Urinary bladder (tissue), 3 donors: ENCODE measurements at regions not wholly inside any gene's neighbourhood (a gene's known extent, or its start where the extent isn't known, plus 50 kb on each side); places are given as distances from the start of the nearest gene placed in this dataset.

Experiments
- DNase-seq: peaks from one replicate; pipeline ENCODE4 v3.0.0-alpha.2; 2015; ENCODE audit errors: extremely low spot score
- H3K27ac ChIP-seq: one replicate; pipeline ENCODE4 v1.5.1; 2013; ENCODE audit warnings: low read depth, mild to moderate bottlenecking, moderate library complexity
- H3K36me3 ChIP-seq: one replicate; pipeline ENCODE4 v1.6.1; 2013; ENCODE audit warnings: mild to moderate bottlenecking, moderate library complexity; ENCODE audit not compliant: insufficient read depth
- H3K4me1 ChIP-seq: one replicate; pipeline ENCODE4 v1.6.1; 2013; ENCODE audit warnings: mild to moderate bottlenecking, moderate library complexity; ENCODE audit not compliant: insufficient read depth
- H3K4me3 ChIP-seq: one replicate; pipeline ENCODE4 v1.5.1; 2013; ENCODE audit warnings: low read depth, low read length
- WGBS: extraction: QIAGEN DNeasy Blood & Tissue Kit; methylation state at CpG from one replicate; pipeline ENCODE4 v1.1.7; 2013; 5-methylcytosine and 5-hydroxymethylcytosine counted together
- donor health status: healthy with polysubstance abuse.
- donor health status: healthy.

- Histone ChIP-seq H3K4me1 (no peaks in the 10 kb centered on the region), H3K36me3 (no peaks in the 10 kb centered on the region), H3K4me3 (no peak overlapping the region), H3K27ac (no peak overlapping the region)
- peak; percentile 46 for DNase-seq
- WGBS: 49% methylated on average over 14 of the region's 14 CpGs
These were observed 54.7 kb upstream of the ZNF423 start for GRCh38 chr16:49910541-49911071.

DNA sequence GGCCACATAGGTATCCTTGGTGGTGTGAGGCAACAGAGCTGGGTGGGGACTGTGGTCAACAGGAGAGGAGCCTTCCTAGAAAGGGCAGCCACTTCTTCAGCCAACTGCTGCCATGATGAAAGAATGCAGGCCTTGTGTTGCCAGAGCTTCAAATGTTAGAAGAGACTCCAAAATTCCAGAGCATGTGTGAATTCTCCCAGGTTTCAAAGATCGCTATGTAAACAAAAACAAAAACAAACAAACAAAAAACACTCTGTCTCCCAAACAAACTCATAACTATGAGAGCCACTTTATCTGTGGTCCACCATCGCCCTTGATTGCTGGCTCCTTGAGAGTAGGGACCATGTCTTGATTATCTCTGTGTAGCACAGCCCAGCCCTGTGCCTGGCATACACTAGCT, 55.5 kb upstream of the ZNF423 start:
- Histone ChIP-seq H3K36me3 (no peaks in the 10 kb centered on the region), H3K4me1 (no peaks in the 10 kb centered on the region), H3K4me3 (no peak overlapping the region), H3K27ac (no peak overlapping the region)
- DNase-seq: no peak
- WGBS: 94% methylated on average over 2 of the region's 2 CpGs

DNA sequence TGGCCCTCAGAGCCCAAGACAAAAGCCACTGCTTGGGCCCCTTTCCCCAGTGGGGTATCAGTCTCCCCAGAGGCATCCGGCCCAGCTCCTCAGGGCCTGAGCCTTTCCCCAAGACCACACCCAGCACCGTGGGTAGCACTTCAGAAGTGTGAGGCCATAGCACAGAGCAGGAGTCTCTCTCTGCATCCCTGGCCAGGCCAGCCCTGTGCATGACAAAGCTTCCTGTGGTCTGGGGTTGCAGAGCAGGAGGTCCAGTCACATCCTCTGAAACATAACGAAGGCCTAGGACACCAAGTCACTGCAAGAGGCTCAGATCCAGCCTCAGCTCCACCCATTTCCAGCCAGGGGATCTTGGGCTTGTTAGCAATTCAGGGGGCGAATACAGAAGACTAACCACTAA, 56.8 kb upstream of the ZNF423 start:
- H3K4me1 ChIP-seq: no peaks in the 10 kb centered on the region
- no peaks in the 10 kb centered on the region for H3K36me3 ChIP-seq
- no peak overlapping the region for H3K27ac ChIP-seq
- no peak for DNase-seq
- H3K4me3 ChIP-seq: no peak overlapping the region
- 89% methylated on average over 4 of the region's 4 CpGs for WGBS

DNA sequence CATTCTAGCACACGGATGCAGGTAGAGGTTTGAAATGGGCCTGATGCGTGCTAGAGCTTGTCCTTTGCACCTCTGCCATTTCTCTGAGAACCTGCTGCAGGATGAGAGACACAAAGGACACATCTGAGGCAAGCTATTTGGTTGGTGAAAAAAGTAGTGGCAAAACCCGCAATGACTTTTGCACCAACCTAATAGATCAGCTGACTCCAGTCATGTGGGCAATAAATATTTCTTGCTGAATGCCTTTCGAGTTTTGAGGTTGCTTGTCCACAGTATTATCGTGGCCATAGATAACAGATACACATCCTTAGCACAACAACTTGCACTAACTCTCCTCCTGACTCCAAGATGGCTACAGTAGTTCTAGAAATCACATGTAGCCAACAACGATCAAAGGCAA, 57.8 kb upstream of the ZNF423 start:
- H3K27ac ChIP-seq: no peak overlapping the region
- no peak overlapping the region for H3K4me3 ChIP-seq
- H3K36me3 ChIP-seq: no peaks in the 10 kb centered on the region
- WGBS: 87% methylated on average over 6 of the region's 6 CpGs
- DNase-seq: no peak
- no peaks in the 10 kb centered on the region for H3K4me1 ChIP-seq

DNA sequence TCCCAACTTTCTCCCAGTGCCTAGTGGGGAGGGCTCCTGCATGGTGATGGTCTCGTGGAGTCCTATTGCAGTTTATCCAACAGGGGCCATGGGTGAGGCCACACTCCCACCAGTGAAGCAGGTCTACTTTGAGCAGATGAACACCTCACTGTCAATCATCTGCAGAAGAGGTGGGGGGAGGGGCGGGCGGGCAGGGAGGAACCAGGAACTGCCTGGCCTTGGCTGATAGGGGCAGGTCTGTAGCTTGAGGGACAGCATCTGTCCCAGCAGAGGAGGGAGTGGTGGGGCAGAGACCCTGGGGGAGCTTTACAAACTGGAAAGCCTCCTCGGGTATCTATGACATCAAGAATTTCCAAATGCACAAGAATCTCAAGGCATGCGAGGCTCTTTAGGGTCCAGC, 58.7 kb upstream of the ZNF423 start:
- no peaks in the 10 kb centered on the region for H3K4me1 ChIP-seq
- WGBS: 74% methylated on average over 5 of the region's 5 CpGs
- H3K27ac ChIP-seq: no peak overlapping the region
- no peak for DNase-seq
- H3K4me3 ChIP-seq: no peak overlapping the region
- no peaks in the 10 kb centered on the region for H3K36me3 ChIP-seq

DNA sequence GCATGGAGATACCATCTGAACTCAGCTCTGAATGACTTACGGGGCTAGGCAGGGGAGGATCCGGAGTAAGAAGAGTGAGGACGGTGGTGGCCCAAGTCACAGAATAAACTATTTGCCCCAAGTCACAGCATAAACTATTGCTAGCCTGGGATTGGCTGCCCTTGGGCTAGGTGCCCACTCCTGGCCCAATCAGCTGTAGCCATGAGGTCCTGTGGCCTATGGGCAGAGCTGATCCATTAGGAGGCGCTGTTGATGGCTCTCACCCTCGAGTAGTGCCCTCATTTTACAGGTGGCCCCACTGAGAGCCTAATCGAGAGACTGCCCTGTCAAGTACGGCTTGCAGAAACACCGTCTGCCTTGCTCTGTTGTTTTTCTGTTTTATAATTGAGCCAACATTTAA, 62.3 kb upstream of the ZNF423 start:
- no peaks in the 10 kb centered on the region for H3K36me3 ChIP-seq
- H3K4me3 ChIP-seq: no peak overlapping the region
- H3K27ac ChIP-seq: no peak overlapping the region
- no peak for DNase-seq
- no peaks in the 10 kb centered on the region for H3K4me1 ChIP-seq
- WGBS: 88% methylated on average over 8 of the region's 8 CpGs

GRCh38 chr16:49919327-49919726, 63.4 kb upstream of the ZNF423 start:
- Histone ChIP-seq H3K27ac (no peak overlapping the region), H3K36me3 (no peaks in the 10 kb centered on the region), H3K4me1 (no peaks in the 10 kb centered on the region), H3K4me3 (no peak overlapping the region)
- 98% methylated on average over 3 of the region's 3 CpGs for WGBS
- DNase-seq: no peak

- no peaks in the 10 kb centered on the region for H3K4me1 ChIP-seq
- 89% methylated on average over 4 of the region's 4 CpGs for WGBS
- DNase-seq: no peak
- H3K27ac ChIP-seq: no peak overlapping the region
- no peak overlapping the region for H3K4me3 ChIP-seq
- H3K36me3 ChIP-seq: no peaks in the 10 kb centered on the region
These were observed 64.5 kb upstream of the ZNF423 start for GRCh38 chr16:49920397-49920796.

GRCh38 chr16:49921106-49921505, 65.2 kb upstream of the ZNF423 start:
- no peak overlapping the region for H3K4me3 ChIP-seq
- no peaks in the 10 kb centered on the region for H3K36me3 ChIP-seq
- no peak for DNase-seq
- no peak overlapping the region for H3K27ac ChIP-seq
- no peaks in the 10 kb centered on the region for H3K4me1 ChIP-seq
- 89% methylated on average over 8 of the region's 8 CpGs for WGBS

GRCh38 chr16:49921791-49922456, 66.0 kb upstream of the ZNF423 start:
- Histone ChIP-seq H3K4me3 (no peak overlapping the region), H3K27ac (no peak overlapping the region), H3K36me3 (no peaks in the 10 kb centered on the region), H3K4me1 (no peaks in the 10 kb centered on the region)
- 36% methylated on average over 6 of the region's 6 CpGs for WGBS
- peak; percentile 21 for DNase-seq

DNA sequence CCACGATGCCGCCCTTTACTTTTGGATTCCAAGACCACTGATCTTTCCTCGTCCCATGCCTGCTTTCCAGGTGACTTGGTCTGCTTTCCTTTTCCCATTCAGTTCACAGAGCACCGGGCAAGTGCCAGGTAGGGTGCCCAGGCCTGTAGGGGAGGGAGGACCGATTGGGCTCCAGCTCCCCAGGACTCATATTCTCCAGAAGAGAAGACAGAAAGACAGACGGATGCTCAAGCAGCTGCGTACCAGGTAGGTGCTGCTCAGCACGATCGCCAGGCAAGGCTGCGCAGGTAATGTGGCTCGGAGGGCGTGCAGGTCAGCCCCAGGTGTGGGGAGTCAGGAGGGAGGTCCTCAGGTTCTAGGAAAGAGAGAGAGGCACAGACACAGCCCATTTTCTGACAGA, 67.5 kb upstream of the ZNF423 start:
- DNase-seq: no peak
- H3K4me1 ChIP-seq: no peaks in the 10 kb centered on the region
- no peak overlapping the region for H3K4me3 ChIP-seq
- H3K27ac ChIP-seq: no peak overlapping the region
- WGBS: 92% methylated on average over 12 of the region's 12 CpGs
- no peaks in the 10 kb centered on the region for H3K36me3 ChIP-seq

- DNase-seq: no peak
- Histone ChIP-seq H3K4me3 (no peak overlapping the region), H3K36me3 (no peaks in the 10 kb centered on the region), H3K27ac (no peak overlapping the region), H3K4me1 (no peaks in the 10 kb centered on the region)
- WGBS: 90% methylated on average over 7 of the region's 7 CpGs
These were observed 68.2 kb upstream of the ZNF423 start for GRCh38 chr16:49924078-49924477.

DNA sequence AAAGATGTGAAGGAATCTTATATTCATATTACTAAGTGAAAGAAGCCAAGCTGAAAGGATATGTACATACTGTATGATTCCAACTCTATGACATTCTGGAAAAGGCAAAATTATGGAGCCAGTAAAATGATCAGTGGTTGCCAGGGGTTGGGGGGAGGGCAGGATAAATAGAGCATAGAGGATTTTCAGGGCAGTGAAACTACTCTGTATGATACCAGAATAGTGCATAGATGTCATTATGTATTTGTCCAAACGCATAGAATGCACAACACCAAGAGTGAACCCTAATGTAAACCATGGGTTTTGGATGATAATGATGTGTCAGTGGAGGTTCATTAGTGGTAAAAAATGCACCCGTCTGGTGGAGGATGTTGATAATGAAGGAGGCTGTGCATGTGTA, 71.0 kb upstream of the ZNF423 start:
- DNase-seq: no peak
- Histone ChIP-seq H3K4me3 (no peak overlapping the region), H3K27ac (no peak overlapping the region), H3K4me1 (no peaks in the 10 kb centered on the region), H3K36me3 (no peaks in the 10 kb centered on the region)
- WGBS: 64% methylated on average over 2 of the region's 2 CpGs

DNA sequence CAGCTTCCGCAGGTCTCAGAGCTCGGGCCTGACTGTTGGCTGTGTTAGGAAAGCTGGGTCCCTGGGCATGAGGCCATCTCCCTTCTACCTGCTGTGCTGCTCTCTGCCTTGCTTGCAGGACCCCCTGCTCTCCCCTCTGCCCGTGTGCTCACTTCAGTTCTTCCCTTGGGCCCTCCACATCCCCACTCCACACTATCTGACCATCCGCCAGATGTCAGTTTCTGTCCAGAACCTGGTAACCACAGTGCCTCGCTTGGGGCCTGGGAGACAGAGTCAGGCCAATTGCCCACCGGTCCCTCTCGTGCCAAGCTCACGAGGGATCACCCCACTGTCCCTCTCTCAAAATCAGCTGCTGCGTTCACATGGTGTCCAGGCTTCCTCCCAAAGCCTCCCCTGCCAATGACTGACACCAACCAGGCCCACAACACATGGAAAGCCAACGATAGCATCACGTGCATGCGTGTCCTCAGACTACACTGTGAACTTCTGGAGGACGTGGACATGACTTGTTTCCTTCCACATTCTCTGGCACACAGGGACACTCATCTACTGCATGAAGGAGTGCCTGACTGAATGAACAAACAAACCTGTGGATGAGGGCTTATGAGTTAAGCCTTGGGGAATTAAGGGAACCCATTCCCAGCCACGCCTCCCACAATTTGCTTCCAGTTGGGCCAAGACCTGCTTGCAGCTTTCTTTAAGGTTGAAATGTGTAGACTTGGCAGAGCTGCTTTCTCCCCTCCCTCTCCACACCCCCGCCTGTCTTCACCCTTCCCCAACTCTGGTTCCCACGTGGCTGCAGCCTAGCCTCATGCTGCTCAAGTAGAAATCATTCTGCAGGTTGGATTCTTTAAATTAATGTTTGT, 72.5 kb upstream of the ZNF423 start:
- DNase-seq: no peak
- 58% methylated on average over 16 of the region's 16 CpGs for WGBS
- H3K27ac ChIP-seq: no peak overlapping the region

More for the DNA sequence above, 72.5 kb upstream of the ZNF423 start:
- H3K4me1 ChIP-seq: no peaks in the 10 kb centered on the region
- no peaks in the 10 kb centered on the region for H3K36me3 ChIP-seq
- no peak overlapping the region for H3K4me3 ChIP-seq
